ENCODE measurements at regions not wholly inside any gene's neighbourhood (a gene's known extent, or its start where the extent isn't known, plus 50 kb on each side); places are given as distances from the start of the nearest gene placed in this dataset.

DNA sequence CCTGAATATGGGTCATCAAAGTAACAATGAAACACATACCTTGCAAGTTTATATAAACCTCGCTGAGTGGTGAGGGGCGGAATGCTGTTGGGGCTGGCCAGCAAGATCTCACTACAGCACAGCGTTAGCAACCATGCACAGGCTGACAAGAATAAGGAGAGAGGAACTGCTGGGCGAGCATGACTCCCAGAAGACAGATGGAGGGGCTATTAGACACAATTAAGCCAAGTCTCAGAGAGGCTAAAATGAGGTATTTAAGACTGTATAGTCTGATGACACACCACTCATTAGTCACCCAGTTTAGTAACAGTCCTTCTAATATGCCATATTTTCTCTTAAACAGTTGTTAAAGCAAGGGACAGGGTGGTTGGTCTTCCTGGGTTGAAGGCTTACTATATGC lies 340.2 kb upstream of the NR5A2 start:
- no peak overlapping the region for H3K27ac ChIP-seq (ENCODE audit: low read depth in 2 of 2, low read length in 2 of 2)
- no peaks in the 10 kb centered on the region for H3K36me3 ChIP-seq (ENCODE audit: control insufficient read depth in 2 of 3, insufficient read depth in 3 of 3, low read length in 3 of 3)
- no peak for FAIRE-seq
- TF ChIP-seq, protein P1, sequence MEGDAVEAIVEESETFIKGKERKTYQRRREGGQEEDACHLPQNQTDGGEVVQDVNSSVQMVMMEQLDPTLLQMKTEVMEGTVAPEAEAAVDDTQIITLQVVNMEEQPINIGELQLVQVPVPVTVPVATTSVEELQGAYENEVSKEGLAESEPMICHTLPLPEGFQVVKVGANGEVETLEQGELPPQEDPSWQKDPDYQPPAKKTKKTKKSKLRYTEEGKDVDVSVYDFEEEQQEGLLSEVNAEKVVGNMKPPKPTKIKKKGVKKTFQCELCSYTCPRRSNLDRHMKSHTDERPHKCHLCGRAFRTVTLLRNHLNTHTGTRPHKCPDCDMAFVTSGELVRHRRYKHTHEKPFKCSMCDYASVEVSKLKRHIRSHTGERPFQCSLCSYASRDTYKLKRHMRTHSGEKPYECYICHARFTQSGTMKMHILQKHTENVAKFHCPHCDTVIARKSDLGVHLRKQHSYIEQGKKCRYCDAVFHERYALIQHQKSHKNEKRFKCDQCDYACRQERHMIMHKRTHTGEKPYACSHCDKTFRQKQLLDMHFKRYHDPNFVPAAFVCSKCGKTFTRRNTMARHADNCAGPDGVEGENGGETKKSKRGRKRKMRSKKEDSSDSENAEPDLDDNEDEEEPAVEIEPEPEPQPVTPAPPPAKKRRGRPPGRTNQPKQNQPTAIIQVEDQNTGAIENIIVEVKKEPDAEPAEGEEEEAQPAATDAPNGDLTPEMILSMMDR (IDR thresholded peaks at IDR 0.05; ENCODE audit: borderline replicate concordance, extremely low read depth, insufficient read depth), result no peak
- no peak for DNase-seq
- H3K9me3 ChIP-seq (ENCODE audit: control insufficient read depth in 2 of 3, insufficient read depth in 1 of 3, low read length in 3 of 3), result no peaks in the 10 kb centered on the region
- no peak overlapping the region for H3K4me3 ChIP-seq (ENCODE audit: low read length in 3 of 3)
- H3K27me3 ChIP-seq (ENCODE audit: control insufficient read depth, insufficient read depth, low read length), result no peaks in the 10 kb centered on the region
- H3K4me1 ChIP-seq (ENCODE audit: control insufficient read depth in 2 of 3, insufficient read depth in 2 of 3, low read depth in 1 of 3, low read length in 3 of 3), result no peaks in the 10 kb centered on the region
- intact Hi-C loops (cut with DNase I), result loop anchor here (10.0 kb wide), 1 partner anchor 807 kb away; no protein-coding TSS in a partner anchor
- no peak overlapping the region for H3K9ac ChIP-seq (ENCODE audit: low read length in 3 of 3)

GRCh38 chr1:199688133-199688676 lies 339.3 kb upstream of the NR5A2 start:
- Histone ChIP-seq H3K4me3 (ENCODE audit: low read length in 3 of 3) (no peak overlapping the region), H3K27ac (ENCODE audit: low read depth in 2 of 2, low read length in 2 of 2) (no peak overlapping the region), H3K9ac (ENCODE audit: low read length in 3 of 3) (no peak overlapping the region), H3K9me3 (ENCODE audit: control insufficient read depth in 2 of 3, insufficient read depth in 1 of 3, low read length in 3 of 3) (no peaks in the 10 kb centered on the region), H3K36me3 (ENCODE audit: control insufficient read depth in 2 of 3, insufficient read depth in 3 of 3, low read length in 3 of 3) (no peaks in the 10 kb centered on the region), H3K27me3 (ENCODE audit: control insufficient read depth, insufficient read depth, low read length) (no peaks in the 10 kb centered on the region), H3K4me1 (ENCODE audit: control insufficient read depth in 2 of 3, insufficient read depth in 2 of 3, low read depth in 1 of 3, low read length in 3 of 3) (no peaks in the 10 kb centered on the region)
- DNase-seq (peak in 2 of 5 donors; percentile 25 to 37), FAIRE-seq (no peak)
- intact Hi-C loops (cut with DNase I), result loop anchor here (10.0 kb wide), 1 partner anchor 807 kb away; no protein-coding TSS in a partner anchor
- TF ChIP-seq, protein P1 (IDR thresholded peaks at IDR 0.05; ENCODE audit: borderline replicate concordance, extremely low read depth, insufficient read depth), result no peak

DNA sequence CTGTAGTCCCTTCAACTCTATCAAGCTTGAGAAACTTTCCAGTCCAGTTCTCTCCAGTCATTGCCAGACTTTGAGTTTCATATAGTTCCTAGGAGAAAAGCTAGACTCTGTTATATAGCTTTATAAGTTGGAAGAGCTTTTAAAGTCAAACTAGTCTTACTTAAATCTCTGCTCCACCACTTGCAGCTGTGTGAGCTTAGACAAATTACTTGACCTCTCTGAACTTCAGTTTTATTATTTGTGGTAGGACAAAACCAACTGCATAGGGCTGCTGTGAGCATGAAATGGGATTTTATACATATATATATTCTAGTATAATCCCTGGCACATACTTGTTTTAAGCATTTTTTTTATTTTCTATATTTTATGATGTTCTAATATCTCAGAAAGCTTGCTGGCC lies 338.7 kb upstream of the NR5A2 start:
- no peak for FAIRE-seq

More for the DNA sequence above, 338.7 kb upstream of the NR5A2 start:
- H3K9ac ChIP-seq (ENCODE audit: low read length in 3 of 3), result no peak overlapping the region
- no peak overlapping the region for H3K4me3 ChIP-seq (ENCODE audit: low read length in 3 of 3)
- no peaks in the 10 kb centered on the region for H3K9me3 ChIP-seq (ENCODE audit: control insufficient read depth in 2 of 3, insufficient read depth in 1 of 3, low read length in 3 of 3)
- DNase-seq, result no peak
- TF ChIP-seq, protein P1 (IDR thresholded peaks at IDR 0.05; ENCODE audit: borderline replicate concordance, extremely low read depth, insufficient read depth), result no peak
- H3K36me3 ChIP-seq (ENCODE audit: control insufficient read depth in 2 of 3, insufficient read depth in 3 of 3, low read length in 3 of 3), result no peaks in the 10 kb centered on the region
- intact Hi-C loops (cut with DNase I), result loop anchor here (10.0 kb wide), 1 partner anchor 806 kb away; no protein-coding TSS in a partner anchor
- H3K27ac ChIP-seq (ENCODE audit: low read depth in 2 of 2, low read length in 2 of 2), result no peak overlapping the region
- no peaks in the 10 kb centered on the region for H3K4me1 ChIP-seq (ENCODE audit: control insufficient read depth in 2 of 3, insufficient read depth in 2 of 3, low read depth in 1 of 3, low read length in 3 of 3)
- H3K27me3 ChIP-seq (ENCODE audit: control insufficient read depth, insufficient read depth, low read length), result no peaks in the 10 kb centered on the region

Measured in kidney (tissue), 13 donors.